Nephron (organoid): ENCODE measurements at regions not wholly inside any gene's neighbourhood (a gene's known extent, or its start where the extent isn't known, plus 50 kb on each side); places are given as distances from the start of the nearest gene placed in this dataset.

Source experiments
- H3K27ac Mint-ChIP-seq, 3 experiments: 2 replicates each; pipeline ENCODE4 v1.8.0; 2020; ENCODE audit warnings: mixed read lengths in 3 of 3, mild to moderate bottlenecking in 2 of 3, moderate library complexity in 1 of 3
- H3K27me3 Mint-ChIP-seq: 2 replicates; pipeline ENCODE4 v1.8.0; 2021; ENCODE audit warnings: low read depth, mild to moderate bottlenecking, moderate library complexity, mixed read lengths
- H3K36me3 Mint-ChIP-seq: 2 replicates; pipeline ENCODE4 v1.8.0; 2020; ENCODE audit warnings: low read depth, mixed read lengths
- H3K4me1 Mint-ChIP-seq: 2 replicates; pipeline ENCODE4 v1.8.0; 2020; ENCODE audit warnings: mixed read lengths
- H3K4me3 Mint-ChIP-seq, 3 experiments: 2 replicates each; pipeline ENCODE4 v1.8.0; 2020; ENCODE audit warnings: mild to moderate bottlenecking in 3 of 3, mixed read lengths in 3 of 3, moderate library complexity in 2 of 3
- H3K9me3 Mint-ChIP-seq: 2 replicates; pipeline ENCODE4 v1.8.0; 2020; ENCODE audit warnings: mixed read lengths
- CTCF ChIP-seq, 3 experiments: fragments of 200-600 bp; sonication (generic); IDR thresholded peaks; one replicate each; pipeline ENCODE4 v1.5.0; 2021; ENCODE audit warnings: antibody characterized with exemption in 3 of 3; ENCODE audit not compliant: unreplicated experiment in 3 of 3

DNA sequence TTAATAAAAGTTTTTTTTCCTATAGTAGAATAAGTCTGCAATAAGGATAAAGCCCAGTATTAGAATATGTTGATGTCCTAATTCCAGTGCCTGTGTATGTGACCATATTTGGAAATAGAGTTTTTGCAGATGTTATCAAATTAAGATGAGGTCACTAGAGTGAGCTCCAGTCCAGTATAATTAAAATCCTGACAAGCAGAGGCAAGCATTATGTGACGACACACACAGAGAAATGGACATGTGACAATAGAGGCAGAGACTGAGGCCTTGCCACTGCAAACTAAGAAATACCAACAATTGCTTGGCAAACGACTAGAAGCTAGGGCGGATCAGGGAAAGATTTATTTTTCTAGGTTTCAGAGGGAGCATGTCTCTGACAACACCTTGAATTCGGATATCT, 216.4 kb upstream of the CYLC2 start:
- Mint-ChIP-seq H3K4me3 (no peak overlapping the region), H3K27me3 (no peaks in the 10 kb centered on the region), H3K9me3 (no peaks in the 10 kb centered on the region), H3K27ac (no peak overlapping the region), H3K4me1 (peaks cover 6% of the 10 kb centered on the region), H3K36me3 (no peaks in the 10 kb centered on the region)
- TF ChIP-seq CTCF (IDR thresholded peaks at IDR 0.05; ENCODE audit: unreplicated experiment in 3 of 3): no peak

GRCh38 chr9:102770704-102771103, 224.4 kb upstream of the CYLC2 start:
- Mint-ChIP-seq H3K9me3 (no peaks in the 10 kb centered on the region), H3K27me3 (no peaks in the 10 kb centered on the region), H3K27ac (no peak overlapping the region), H3K36me3 (no peaks in the 10 kb centered on the region), H3K4me1 (peaks cover 4% of the 10 kb centered on the region), H3K4me3 (no peak overlapping the region)
- TF ChIP-seq CTCF (IDR thresholded peaks at IDR 0.05; ENCODE audit: unreplicated experiment in 3 of 3): no peak

GRCh38 chr9:102769307-102769706, 225.8 kb upstream of the CYLC2 start:
- H3K27me3 Mint-ChIP-seq: no peaks in the 10 kb centered on the region
- H3K27ac Mint-ChIP-seq: no peak overlapping the region
- H3K4me3 Mint-ChIP-seq: no peak overlapping the region
- H3K36me3 Mint-ChIP-seq: no peaks in the 10 kb centered on the region
- H3K9me3 Mint-ChIP-seq: no peaks in the 10 kb centered on the region
- TF ChIP-seq CTCF (IDR thresholded peaks at IDR 0.05; ENCODE audit: unreplicated experiment in 3 of 3): no peak
- H3K4me1 Mint-ChIP-seq: peaks cover 4% of the 10 kb centered on the region

GRCh38 chr9:102768002-102768401, 227.1 kb upstream of the CYLC2 start:
- Mint-ChIP-seq H3K27ac (no peak overlapping the region), H3K27me3 (no peaks in the 10 kb centered on the region), H3K9me3 (no peaks in the 10 kb centered on the region), H3K4me1 (peaks cover 4% of the 10 kb centered on the region), H3K4me3 (no peak overlapping the region), H3K36me3 (no peaks in the 10 kb centered on the region)
- no peak for TF ChIP-seq CTCF (IDR thresholded peaks at IDR 0.05; ENCODE audit: unreplicated experiment in 3 of 3)

DNA sequence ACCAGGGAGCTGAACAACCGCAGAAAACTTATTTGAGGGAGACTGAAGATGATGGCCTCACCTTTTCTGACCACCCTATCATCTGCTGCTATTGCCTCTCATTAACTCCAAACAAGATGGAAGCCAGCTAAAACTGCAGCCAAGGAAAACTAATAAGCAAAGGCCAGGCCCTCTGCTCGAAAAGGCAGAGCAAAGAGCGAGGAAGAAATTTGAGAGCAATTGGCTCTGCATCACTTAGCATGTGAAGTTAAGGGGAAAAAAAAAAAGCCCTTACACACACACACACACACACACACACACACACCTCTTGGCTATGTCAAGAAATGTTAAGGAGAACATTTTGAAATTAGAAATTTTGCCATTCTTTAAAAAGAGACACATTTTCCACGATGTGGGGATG, 228.1 kb upstream of the CYLC2 start:
- H3K4me3 Mint-ChIP-seq: no peak overlapping the region
- no peaks in the 10 kb centered on the region for H3K27me3 Mint-ChIP-seq
- H3K4me1 Mint-ChIP-seq: peaks cover 4% of the 10 kb centered on the region
- no peak for TF ChIP-seq CTCF (IDR thresholded peaks at IDR 0.05; ENCODE audit: unreplicated experiment in 3 of 3)
- no peak overlapping the region for H3K27ac Mint-ChIP-seq
- H3K36me3 Mint-ChIP-seq: no peaks in the 10 kb centered on the region
- no peaks in the 10 kb centered on the region for H3K9me3 Mint-ChIP-seq

DNA sequence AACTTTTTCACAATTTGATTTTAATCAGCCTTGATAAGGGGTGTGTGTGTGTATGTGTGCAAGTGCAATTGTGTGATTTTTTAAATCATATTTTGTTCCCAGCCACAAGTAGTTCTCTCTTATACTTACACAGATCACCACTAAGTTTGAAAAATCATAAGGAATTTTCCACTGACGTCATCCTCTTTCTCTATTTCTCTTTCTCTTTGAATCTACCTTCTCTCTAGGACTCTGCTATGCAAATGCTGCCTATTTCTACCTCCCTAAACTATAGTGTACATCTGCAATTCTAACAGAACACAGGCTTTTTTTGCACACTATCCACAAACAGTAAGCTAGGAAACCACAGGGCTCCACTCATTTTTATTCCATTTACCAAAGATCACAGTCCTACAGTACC, 254.6 kb upstream of the CYLC2 start:
- Mint-ChIP-seq H3K36me3 (no peaks in the 10 kb centered on the region), H3K4me3 (no peak overlapping the region), H3K27me3 (peaks cover 8% of the 10 kb centered on the region), H3K4me1 (no peaks in the 10 kb centered on the region), H3K27ac (no peak overlapping the region), H3K9me3 (peaks cover 9% of the 10 kb centered on the region)
- TF ChIP-seq CTCF (IDR thresholded peaks at IDR 0.05; ENCODE audit: unreplicated experiment in 3 of 3): no peak
